A673 (cell line): ENCODE measurements at regions not wholly inside any gene's neighbourhood (a gene's known extent, or its start where the extent isn't known, plus 50 kb on each side); places are given as distances from the start of the nearest gene placed in this dataset.
"Not testable (repeated sequence)": the region's sequence is repeated elsewhere in the genome, so short reads cannot be mapped to it uniquely, and the experiment has no call there.

Experiments
- CTCF ChIP-seq: fragments of 300-800, 200-600 bp; sonication (generic); conservative IDR thresholded peaks from 2 replicates; pipeline ENCODE4 v1.5.1; 2017; ENCODE audit warnings: low read depth, mild to moderate bottlenecking, antibody characterized with exemption, low read length, moderate library complexity, mixed read lengths
- EZH2 ChIP-seq: fragments of 200-600 bp; sonication (generic); IDR thresholded peaks from 2 replicates; pipeline ENCODE4 v1.6.1; 2017; ENCODE audit warnings: borderline replicate concordance, low read depth, mild to moderate bottlenecking, mixed read lengths, antibody characterized with exemption, low read length; ENCODE audit not compliant: poor library complexity, severe bottlenecking

- TF ChIP-seq CTCF, EZH2: not testable (repeated sequence)
Measured at GRCh38 chr3:112696244-112696643, 55.3 kb upstream of the CCDC80 start.
